Upper lobe of left lung (tissue), 4 donors: ENCODE measurements at regions not wholly inside any gene's neighbourhood (a gene's known extent, or its start where the extent isn't known, plus 50 kb on each side); places are given as distances from the start of the nearest gene placed in this dataset.

Experiments
- CTCF ChIP-seq, 6 experiments: fragments of 450-650 bp in 4 of 6; fragments of 200-600 bp in 2 of 6; sonication (generic) in 2 of 6; IDR thresholded peaks; one replicate each; pipeline ENCODE4 v1.5.1; 2016 to 2019; ENCODE audit warnings: antibody characterized with exemption in 6 of 6
- POLR2A ChIP-seq, 4 donors: fragments of 450-650 bp; IDR thresholded peaks; one replicate each; pipeline ENCODE4 v1.5.1; 2016 to 2017; ENCODE audit warnings: antibody characterized with exemption in 4 of 4, mild to moderate bottlenecking in 2 of 4

DNA sequence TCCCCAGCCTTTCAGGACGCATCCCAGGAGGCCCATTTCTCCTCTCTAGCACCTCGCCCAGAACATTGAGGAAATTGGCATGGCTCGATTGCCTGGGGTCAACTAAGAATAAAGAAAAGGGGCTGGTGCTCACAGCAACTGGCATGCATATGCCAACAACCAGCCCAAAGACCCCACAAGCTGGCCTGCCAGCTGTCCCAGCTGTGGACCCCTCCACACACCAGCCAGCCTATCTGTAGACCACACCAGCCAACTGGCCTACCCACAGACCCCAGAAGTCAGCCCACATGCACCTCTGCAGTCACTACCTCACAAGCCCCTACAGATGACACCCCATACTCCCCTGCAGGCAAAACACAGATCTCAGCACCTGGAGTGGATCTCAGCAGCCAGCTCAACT is 123.8 kb upstream of the ID2 start:
- TF ChIP-seq CTCF (IDR thresholded peaks at IDR 0.05) (no peak), POLR2A (IDR thresholded peaks at IDR 0.05) (no peak)
